Epithelial cell of proximal tubule (primary cell): ENCODE measurements at regions not wholly inside any gene's neighbourhood (a gene's known extent, or its start where the extent isn't known, plus 50 kb on each side); places are given as distances from the start of the nearest gene placed in this dataset.

Experiments used
- DNase-seq: peaks from one replicate; pipeline ENCODE4 v3.0.0-alpha.2; 2011; ENCODE audit warnings: low read depth
- H3K4me3 ChIP-seq: 2 replicates; pipeline ENCODE4 v1.5.1; 2011; ENCODE audit warnings: low read depth, mild to moderate bottlenecking, low read length
- CTCF ChIP-seq: conservative IDR thresholded peaks from 2 replicates; pipeline ENCODE4 v1.5.1; 2012; ENCODE audit warnings: low read depth, mild to moderate bottlenecking, low read length

- DNase-seq, result no peak
- H3K4me3 ChIP-seq, result no peak overlapping the region
- TF ChIP-seq CTCF, result no peak
Observed at GRCh38 chr12:23113781-23114180, 488.8 kb downstream of the ETNK1 start.

- no peak for DNase-seq
- no peak overlapping the region for H3K4me3 ChIP-seq
- TF ChIP-seq CTCF, result no peak
Observed at GRCh38 chr12:23115984-23116383, 491.0 kb downstream of the ETNK1 start.

- DNase-seq, result no peak
- TF ChIP-seq CTCF, result no peak
- H3K4me3 ChIP-seq, result no peak overlapping the region
Observed at GRCh38 chr12:23126794-23127193, 501.8 kb downstream of the ETNK1 start.

GRCh38 chr12:23127701-23128100 is 502.7 kb downstream of the ETNK1 start:
- TF ChIP-seq CTCF, result no peak
- DNase-seq, result no peak
- H3K4me3 ChIP-seq, result no peak overlapping the region

GRCh38 chr12:23128462-23128861 is 503.5 kb downstream of the ETNK1 start:
- DNase-seq, result no peak
- H3K4me3 ChIP-seq, result no peak overlapping the region
- no peak for TF ChIP-seq CTCF

- TF ChIP-seq CTCF, result no peak
- DNase-seq, result no peak
Observed at GRCh38 chr12:23132357-23132756, 507.4 kb downstream of the ETNK1 start.

GRCh38 chr12:23133471-23133870 is 508.5 kb downstream of the ETNK1 start:
- peak; percentile 3 for DNase-seq

More at GRCh38 chr12:23132357-23132756, 507.4 kb downstream of the ETNK1 start:
- H3K4me3 ChIP-seq, result no peak overlapping the region

More at GRCh38 chr12:23133471-23133870, 508.5 kb downstream of the ETNK1 start:
- no peak overlapping the region for H3K4me3 ChIP-seq
- TF ChIP-seq CTCF, result no peak
